GM23338 (cell line): ENCODE measurements at regions not wholly inside any gene's neighbourhood (a gene's known extent, or its start where the extent isn't known, plus 50 kb on each side); places are given as distances from the start of the nearest gene placed in this dataset.

Source experiments
- ATAC-seq: fragments of 200-7000 bp; cut with Tn5 transposase; 3 replicates; pipeline ENCODE4 v1.9.1; 2020
- DNase-seq: peaks from one replicate; pipeline ENCODE4 v3.0.0-alpha.2; 2015; ENCODE audit warnings: low spot score
- H2AFZ ChIP-seq: fragments of 200-600 bp; sonication (generic); 2 replicates; pipeline ENCODE4 v1.8.0; 2016; ENCODE audit warnings: antibody characterized with exemption, mild to moderate bottlenecking, moderate library complexity
- H3F3A ChIP-seq: fragments of 200-600 bp; sonication (generic); replicated peaks from 2 replicates; pipeline ENCODE4 v1.8.0; 2017; ENCODE audit warnings: antibody characterized with exemption, mixed run types, low read depth
- H3K27ac ChIP-seq: fragments of 200-600 bp; sonication (generic); 2 replicates; pipeline ENCODE4 v1.6.1; 2016; ENCODE audit warnings: low read depth
- H3K27me3 ChIP-seq: fragments of 200-600 bp; sonication (generic); 2 replicates; pipeline ENCODE4 v1.8.0; 2016; ENCODE audit warnings: mild to moderate bottlenecking, mixed run types, moderate library complexity; ENCODE audit not compliant: insufficient read depth
- H3K36me3 ChIP-seq: fragments of 200-600 bp; sonication (generic); 2 replicates; pipeline ENCODE4 v1.8.0; 2016; ENCODE audit warnings: mild to moderate bottlenecking; ENCODE audit not compliant: insufficient read depth
- H3K4me1 ChIP-seq: fragments of 200-600 bp; sonication (generic); 2 replicates; pipeline ENCODE4 v1.8.0; 2016; ENCODE audit warnings: mild to moderate bottlenecking, moderate library complexity; ENCODE audit not compliant: insufficient read depth
- H3K4me2 ChIP-seq: fragments of 200-600 bp; sonication (generic); 2 replicates; pipeline ENCODE4 v1.7.1; 2017; ENCODE audit warnings: mixed run types
- H3K4me3 ChIP-seq: fragments of 200-600 bp; sonication (generic); 2 replicates; pipeline ENCODE4 v1.6.1; 2016; ENCODE audit warnings: mixed run types
- H3K79me2 ChIP-seq: fragments of 200-600 bp; sonication (generic); replicated peaks from 2 replicates; pipeline ENCODE4 v1.8.0; 2017; ENCODE audit warnings: mild to moderate bottlenecking; ENCODE audit not compliant: insufficient read depth
- H3K9me2 ChIP-seq: fragments of 200-600 bp; sonication (generic); 2 replicates; pipeline ENCODE4 v1.8.0; 2017; ENCODE audit not compliant: insufficient read depth
- H4K20me1 ChIP-seq: fragments of 200-600 bp; sonication (generic); replicated peaks from 2 replicates; pipeline ENCODE4 v1.8.0; 2017; ENCODE audit warnings: mild to moderate bottlenecking; ENCODE audit not compliant: insufficient read depth
- H3K27ac Mint-ChIP-seq: 2 replicates; pipeline ENCODE4 v1.8.0; 2020; ENCODE audit warnings: inconsistent platforms, mild to moderate bottlenecking, moderate library complexity, mixed read lengths
- H3K27me3 Mint-ChIP-seq: 3 replicates; pipeline ENCODE4 v1.8.0; 2022; ENCODE audit warnings: low read depth, mild to moderate bottlenecking, moderate library complexity, mixed read lengths, inconsistent platforms; ENCODE audit not compliant: insufficient read depth, poor library complexity
- H3K36me3 Mint-ChIP-seq: 3 replicates; pipeline ENCODE4 v1.8.0; 2021; ENCODE audit warnings: low read depth, mild to moderate bottlenecking, inconsistent platforms, moderate library complexity, mixed read lengths
- H3K4me1 Mint-ChIP-seq: 3 replicates; pipeline ENCODE4 v1.8.0; 2020; ENCODE audit warnings: mild to moderate bottlenecking, inconsistent platforms, mixed read lengths
- H3K4me3 Mint-ChIP-seq: 3 replicates; pipeline ENCODE4 v1.8.0; 2021; ENCODE audit warnings: moderate library complexity, mild to moderate bottlenecking, inconsistent platforms, mixed read lengths
- H3K9me3 Mint-ChIP-seq: 3 replicates; pipeline ENCODE4 v1.8.0; 2020; ENCODE audit warnings: moderate library complexity, mild to moderate bottlenecking, inconsistent platforms, mixed read lengths
- CREB1 ChIP-seq: fragments of 250-450 bp; sonication (Bioruptor Pico); IDR thresholded peaks from 2 replicates; pipeline ENCODE4 v1.5.0; 2020; ENCODE audit warnings: low read depth, mild to moderate bottlenecking, moderate library complexity
- EZH2 ChIP-seq: fragments of 200-600 bp; sonication (generic); IDR thresholded peaks from one replicate; pipeline ENCODE4 v1.8.0; 2017; ENCODE audit warnings: antibody characterized with exemption, mild to moderate bottlenecking, low read depth; ENCODE audit not compliant: unreplicated experiment
- EZH2phosphoT487 ChIP-seq: fragments of 200-600 bp; sonication (generic); IDR thresholded peaks from one replicate; pipeline ENCODE4 v1.8.1; 2018; ENCODE audit warnings: antibody characterized with exemption; ENCODE audit not compliant: unreplicated experiment
- JUNB ChIP-seq: IDR thresholded peaks from one replicate; pipeline ENCODE4 v1.6.1; 2016; ENCODE audit warnings: antibody characterized with exemption; ENCODE audit not compliant: unreplicated experiment
- NANOG ChIP-seq: IDR thresholded peaks from 2 replicates; pipeline ENCODE4 v1.6.1; 2016; ENCODE audit warnings: antibody characterized with exemption, borderline replicate concordance
- POLR2AphosphoS5 ChIP-seq: IDR thresholded peaks from 2 replicates; pipeline ENCODE4 v1.6.1; 2016; ENCODE audit warnings: antibody characterized with exemption, low read depth
- STAT1 ChIP-seq: IDR thresholded peaks from one replicate; pipeline ENCODE4 v1.6.1; 2016; ENCODE audit warnings: antibody characterized with exemption; ENCODE audit not compliant: unreplicated experiment
- ZNF114 ChIP-seq: fragments of 250-450 bp; sonication (Bioruptor Pico); IDR thresholded peaks from 2 replicates; pipeline ENCODE4 v1.5.0; 2020; ENCODE audit warnings: mild to moderate bottlenecking, moderate library complexity
- ZNF331 ChIP-seq: fragments of 250-450 bp; sonication (Bioruptor Pico); IDR thresholded peaks from 2 replicates; pipeline ENCODE4 v1.5.0; 2020; ENCODE audit warnings: low read depth, mild to moderate bottlenecking, moderate library complexity
- TF ChIP-seq, protein P1 (sequence below): fragments of 250-450 bp; sonication (Bioruptor Pico); IDR thresholded peaks from 2 replicates; pipeline ENCODE4 v1.5.0; 2020; ENCODE audit warnings: mild to moderate bottlenecking, moderate library complexity
- TF ChIP-seq, protein P2 (sequence below): IDR thresholded peaks from 2 replicates; pipeline ENCODE4 v1.6.1; 2016; ENCODE audit warnings: antibody characterized with exemption
- TF ChIP-seq, protein P3 (sequence below), 2 experiments: fragments of 200-600 bp in 1 of 2; sonication (generic) in 1 of 2; conservative IDR thresholded peaks; 2 replicates each; pipeline versions ENCODE4 v1.5.1 to v1.6.1; 2016 to 2017; ENCODE audit warnings: antibody characterized with exemption in 2 of 2, low read depth in 2 of 2, mild to moderate bottlenecking in 2 of 2, moderate library complexity in 1 of 2
- TF ChIP-seq, protein P4 (sequence below): IDR thresholded peaks from one replicate; pipeline ENCODE4 v1.6.1; 2018; ENCODE audit warnings: antibody characterized with exemption; ENCODE audit not compliant: unreplicated experiment

DNA sequence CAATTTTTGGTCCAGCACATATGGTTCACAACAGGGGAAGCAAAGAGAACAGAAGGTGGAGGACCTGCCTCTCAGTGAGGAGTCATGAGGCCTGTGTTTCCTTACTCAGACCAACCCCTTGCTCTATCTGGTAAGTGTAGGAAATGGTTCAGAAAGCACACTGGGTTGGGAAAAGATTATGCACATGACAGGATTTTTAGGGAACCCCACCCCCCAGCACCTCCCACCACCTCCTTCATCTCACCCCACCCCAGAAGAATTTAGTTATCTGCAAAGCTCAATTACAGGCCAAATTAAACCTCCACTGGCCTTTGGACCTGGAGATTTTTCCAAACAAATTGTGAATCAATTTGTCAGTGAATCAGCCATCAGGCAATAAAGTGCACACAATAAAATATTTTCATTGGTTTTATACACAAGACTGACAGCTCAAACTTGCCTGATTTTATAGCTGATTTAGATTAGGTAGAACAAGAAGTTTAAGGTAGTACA, 132.8 kb downstream of the DACT1 start:
- Histone ChIP-seq H3K4me3 (no peak overlapping the region), H2AFZ (no peak overlapping the region), H3K27ac (no peak overlapping the region), H3K36me3 (no peaks in the 10 kb centered on the region), H3K4me1 (peaks cover 43% of the 10 kb centered on the region), H3F3A (no peaks in the 10 kb centered on the region), H3K9me2 (no peaks in the 10 kb centered on the region), H3K79me2 (no peaks in the 10 kb centered on the region), H4K20me1 (no peaks in the 10 kb centered on the region), H3K4me2 (0 out of 2 replicates have a peak overlapping the region, but pooled peaks have one; percentile 18), H3K27me3 (peaks cover 33% of the 10 kb centered on the region)
- H3K27ac Mint-ChIP-seq: no peak overlapping the region
- H3K27me3 Mint-ChIP-seq: peaks cover 57% of the 10 kb centered on the region
- no peak overlapping the region for H3K4me3 Mint-ChIP-seq
- 0 out of 3 replicates have a peak, but pooled peaks cover 5% of the 10 kb centered on the region for H3K9me3 Mint-ChIP-seq
- DNase-seq (no peak), ATAC-seq (no peak)
- no peaks in the 10 kb centered on the region; the same call in 2 of the 3 replicates for H3K36me3 Mint-ChIP-seq
- peaks cover 35% of the 10 kb centered on the region for H3K4me1 Mint-ChIP-seq
- no peak for TF ChIP-seq NANOG
- TF ChIP-seq STAT1: no peak
- TF ChIP-seq, protein P1, sequence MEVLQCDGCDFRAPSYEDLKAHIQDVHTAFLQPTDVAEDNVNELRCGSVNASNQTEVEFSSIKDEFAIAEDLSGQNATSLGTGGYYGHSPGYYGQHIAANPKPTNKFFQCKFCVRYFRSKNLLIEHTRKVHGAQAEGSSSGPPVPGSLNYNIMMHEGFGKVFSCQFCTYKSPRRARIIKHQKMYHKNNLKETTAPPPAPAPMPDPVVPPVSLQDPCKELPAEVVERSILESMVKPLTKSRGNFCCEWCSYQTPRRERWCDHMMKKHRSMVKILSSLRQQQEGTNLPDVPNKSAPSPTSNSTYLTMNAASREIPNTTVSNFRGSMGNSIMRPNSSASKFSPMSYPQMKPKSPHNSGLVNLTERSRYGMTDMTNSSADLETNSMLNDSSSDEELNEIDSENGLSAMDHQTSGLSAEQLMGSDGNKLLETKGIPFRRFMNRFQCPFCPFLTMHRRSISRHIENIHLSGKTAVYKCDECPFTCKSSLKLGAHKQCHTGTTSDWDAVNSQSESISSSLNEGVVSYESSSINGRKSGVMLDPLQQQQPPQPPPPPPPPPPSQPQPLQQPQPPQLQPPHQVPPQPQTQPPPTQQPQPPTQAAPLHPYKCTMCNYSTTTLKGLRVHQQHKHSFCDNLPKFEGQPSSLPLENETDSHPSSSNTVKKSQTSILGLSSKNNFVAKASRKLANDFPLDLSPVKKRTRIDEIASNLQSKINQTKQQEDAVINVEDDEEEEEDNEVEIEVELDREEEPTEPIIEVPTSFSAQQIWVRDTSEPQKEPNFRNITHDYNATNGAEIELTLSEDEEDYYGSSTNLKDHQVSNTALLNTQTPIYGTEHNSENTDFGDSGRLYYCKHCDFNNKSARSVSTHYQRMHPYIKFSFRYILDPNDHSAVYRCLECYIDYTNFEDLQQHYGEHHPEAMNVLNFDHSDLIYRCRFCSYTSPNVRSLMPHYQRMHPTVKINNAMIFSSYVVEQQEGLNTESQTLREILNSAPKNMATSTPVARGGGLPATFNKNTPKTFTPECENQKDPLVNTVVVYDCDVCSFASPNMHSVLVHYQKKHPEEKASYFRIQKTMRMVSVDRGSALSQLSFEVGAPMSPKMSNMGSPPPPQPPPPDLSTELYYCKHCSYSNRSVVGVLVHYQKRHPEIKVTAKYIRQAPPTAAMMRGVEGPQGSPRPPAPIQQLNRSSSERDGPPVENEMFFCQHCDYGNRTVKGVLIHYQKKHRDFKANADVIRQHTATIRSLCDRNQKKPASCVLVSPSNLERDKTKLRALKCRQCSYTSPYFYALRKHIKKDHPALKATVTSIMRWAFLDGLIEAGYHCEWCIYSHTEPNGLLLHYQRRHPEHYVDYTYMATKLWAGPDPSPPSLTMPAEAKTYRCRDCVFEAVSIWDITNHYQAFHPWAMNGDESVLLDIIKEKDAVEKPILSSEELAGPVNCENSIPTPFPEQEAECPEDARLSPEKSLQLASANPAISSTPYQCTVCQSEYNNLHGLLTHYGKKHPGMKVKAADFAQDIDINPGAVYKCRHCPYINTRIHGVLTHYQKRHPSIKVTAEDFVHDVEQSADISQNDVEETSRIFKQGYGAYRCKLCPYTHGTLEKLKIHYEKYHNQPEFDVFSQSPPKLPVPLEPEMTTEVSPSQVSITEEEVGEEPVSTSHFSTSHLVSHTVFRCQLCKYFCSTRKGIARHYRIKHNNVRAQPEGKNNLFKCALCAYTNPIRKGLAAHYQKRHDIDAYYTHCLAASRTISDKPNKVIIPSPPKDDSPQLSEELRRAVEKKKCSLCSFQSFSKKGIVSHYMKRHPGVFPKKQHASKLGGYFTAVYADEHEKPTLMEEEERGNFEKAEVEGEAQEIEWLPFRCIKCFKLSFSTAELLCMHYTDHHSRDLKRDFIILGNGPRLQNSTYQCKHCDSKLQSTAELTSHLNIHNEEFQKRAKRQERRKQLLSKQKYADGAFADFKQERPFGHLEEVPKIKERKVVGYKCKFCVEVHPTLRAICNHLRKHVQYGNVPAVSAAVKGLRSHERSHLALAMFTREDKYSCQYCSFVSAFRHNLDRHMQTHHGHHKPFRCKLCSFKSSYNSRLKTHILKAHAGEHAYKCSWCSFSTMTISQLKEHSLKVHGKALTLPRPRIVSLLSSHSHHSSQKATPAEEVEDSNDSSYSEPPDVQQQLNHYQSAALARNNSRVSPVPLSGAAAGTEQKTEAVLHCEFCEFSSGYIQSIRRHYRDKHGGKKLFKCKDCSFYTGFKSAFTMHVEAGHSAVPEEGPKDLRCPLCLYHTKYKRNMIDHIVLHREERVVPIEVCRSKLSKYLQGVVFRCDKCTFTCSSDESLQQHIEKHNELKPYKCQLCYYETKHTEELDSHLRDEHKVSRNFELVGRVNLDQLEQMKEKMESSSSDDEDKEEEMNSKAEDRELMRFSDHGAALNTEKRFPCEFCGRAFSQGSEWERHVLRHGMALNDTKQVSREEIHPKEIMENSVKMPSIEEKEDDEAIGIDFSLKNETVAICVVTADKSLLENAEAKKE: no peak
- no peak for TF ChIP-seq CREB1 (CRISPR knock-in tag)
- no peak for TF ChIP-seq ZNF331 (CRISPR knock-in tag)
- TF ChIP-seq ZNF114 (CRISPR knock-in tag): no peak
- TF ChIP-seq, protein P2, sequence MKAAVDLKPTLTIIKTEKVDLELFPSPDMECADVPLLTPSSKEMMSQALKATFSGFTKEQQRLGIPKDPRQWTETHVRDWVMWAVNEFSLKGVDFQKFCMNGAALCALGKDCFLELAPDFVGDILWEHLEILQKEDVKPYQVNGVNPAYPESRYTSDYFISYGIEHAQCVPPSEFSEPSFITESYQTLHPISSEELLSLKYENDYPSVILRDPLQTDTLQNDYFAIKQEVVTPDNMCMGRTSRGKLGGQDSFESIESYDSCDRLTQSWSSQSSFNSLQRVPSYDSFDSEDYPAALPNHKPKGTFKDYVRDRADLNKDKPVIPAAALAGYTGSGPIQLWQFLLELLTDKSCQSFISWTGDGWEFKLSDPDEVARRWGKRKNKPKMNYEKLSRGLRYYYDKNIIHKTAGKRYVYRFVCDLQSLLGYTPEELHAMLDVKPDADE: no peak
- no peak for TF ChIP-seq POLR2AphosphoS5
- no peak for TF ChIP-seq JUNB
- TF ChIP-seq EZH2: no peak
- TF ChIP-seq, protein P3, sequence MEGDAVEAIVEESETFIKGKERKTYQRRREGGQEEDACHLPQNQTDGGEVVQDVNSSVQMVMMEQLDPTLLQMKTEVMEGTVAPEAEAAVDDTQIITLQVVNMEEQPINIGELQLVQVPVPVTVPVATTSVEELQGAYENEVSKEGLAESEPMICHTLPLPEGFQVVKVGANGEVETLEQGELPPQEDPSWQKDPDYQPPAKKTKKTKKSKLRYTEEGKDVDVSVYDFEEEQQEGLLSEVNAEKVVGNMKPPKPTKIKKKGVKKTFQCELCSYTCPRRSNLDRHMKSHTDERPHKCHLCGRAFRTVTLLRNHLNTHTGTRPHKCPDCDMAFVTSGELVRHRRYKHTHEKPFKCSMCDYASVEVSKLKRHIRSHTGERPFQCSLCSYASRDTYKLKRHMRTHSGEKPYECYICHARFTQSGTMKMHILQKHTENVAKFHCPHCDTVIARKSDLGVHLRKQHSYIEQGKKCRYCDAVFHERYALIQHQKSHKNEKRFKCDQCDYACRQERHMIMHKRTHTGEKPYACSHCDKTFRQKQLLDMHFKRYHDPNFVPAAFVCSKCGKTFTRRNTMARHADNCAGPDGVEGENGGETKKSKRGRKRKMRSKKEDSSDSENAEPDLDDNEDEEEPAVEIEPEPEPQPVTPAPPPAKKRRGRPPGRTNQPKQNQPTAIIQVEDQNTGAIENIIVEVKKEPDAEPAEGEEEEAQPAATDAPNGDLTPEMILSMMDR (conservative IDR thresholded peaks at IDR 0.05; ENCODE audit: low read depth in 2 of 2): no peak
- TF ChIP-seq, protein P4, sequence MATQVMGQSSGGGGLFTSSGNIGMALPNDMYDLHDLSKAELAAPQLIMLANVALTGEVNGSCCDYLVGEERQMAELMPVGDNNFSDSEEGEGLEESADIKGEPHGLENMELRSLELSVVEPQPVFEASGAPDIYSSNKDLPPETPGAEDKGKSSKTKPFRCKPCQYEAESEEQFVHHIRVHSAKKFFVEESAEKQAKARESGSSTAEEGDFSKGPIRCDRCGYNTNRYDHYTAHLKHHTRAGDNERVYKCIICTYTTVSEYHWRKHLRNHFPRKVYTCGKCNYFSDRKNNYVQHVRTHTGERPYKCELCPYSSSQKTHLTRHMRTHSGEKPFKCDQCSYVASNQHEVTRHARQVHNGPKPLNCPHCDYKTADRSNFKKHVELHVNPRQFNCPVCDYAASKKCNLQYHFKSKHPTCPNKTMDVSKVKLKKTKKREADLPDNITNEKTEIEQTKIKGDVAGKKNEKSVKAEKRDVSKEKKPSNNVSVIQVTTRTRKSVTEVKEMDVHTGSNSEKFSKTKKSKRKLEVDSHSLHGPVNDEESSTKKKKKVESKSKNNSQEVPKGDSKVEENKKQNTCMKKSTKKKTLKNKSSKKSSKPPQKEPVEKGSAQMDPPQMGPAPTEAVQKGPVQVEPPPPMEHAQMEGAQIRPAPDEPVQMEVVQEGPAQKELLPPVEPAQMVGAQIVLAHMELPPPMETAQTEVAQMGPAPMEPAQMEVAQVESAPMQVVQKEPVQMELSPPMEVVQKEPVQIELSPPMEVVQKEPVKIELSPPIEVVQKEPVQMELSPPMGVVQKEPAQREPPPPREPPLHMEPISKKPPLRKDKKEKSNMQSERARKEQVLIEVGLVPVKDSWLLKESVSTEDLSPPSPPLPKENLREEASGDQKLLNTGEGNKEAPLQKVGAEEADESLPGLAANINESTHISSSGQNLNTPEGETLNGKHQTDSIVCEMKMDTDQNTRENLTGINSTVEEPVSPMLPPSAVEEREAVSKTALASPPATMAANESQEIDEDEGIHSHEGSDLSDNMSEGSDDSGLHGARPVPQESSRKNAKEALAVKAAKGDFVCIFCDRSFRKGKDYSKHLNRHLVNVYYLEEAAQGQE: no peak
- TF ChIP-seq EZH2phosphoT487: no peak
